Ovary (tissue), 7 donors: ENCODE measurements at regions not wholly inside any gene's neighbourhood (a gene's known extent, or its start where the extent isn't known, plus 50 kb on each side); places are given as distances from the start of the nearest gene placed in this dataset.

ENCODE experiments used
- DNase-seq, 5 donors: peaks; one replicate each; pipeline ENCODE4 v3.0.0-alpha.2; 2019 to 2020
- H3K27ac ChIP-seq, 2 donors: fragments of 200-600 bp; one replicate each; pipeline versions ENCODE4 v1.5.1 to v1.8.0; 2019 to 2022
- H3K27me3 ChIP-seq: fragments of 200-600 bp; one replicate; pipeline ENCODE4 v1.8.0; 2022
- H3K36me3 ChIP-seq: fragments of 200-600 bp; sonication (generic); one replicate; pipeline ENCODE4 v1.5.1; 2019
- H3K4me1 ChIP-seq: one replicate; pipeline ENCODE4 v1.8.1; 2013; ENCODE audit warnings: mild to moderate bottlenecking, moderate library complexity; ENCODE audit not compliant: insufficient read depth
- H3K4me3 ChIP-seq: fragments of 200-600 bp; sonication (generic); one replicate; pipeline ENCODE4 v1.5.1; 2017
- H3K9me3 ChIP-seq, 2 donors: fragments of 200-600 bp in 1 of 2; sonication (generic) in 1 of 2; one replicate each; pipeline versions ENCODE4 v1.5.1 to v1.8.1; 2013 to 2019; ENCODE audit warnings: mild to moderate bottlenecking in 1 of 2, moderate library complexity in 1 of 2
- CTCF ChIP-seq, 3 donors: fragments of 450-650 bp in 2 of 3; fragments of 200-600 bp in 1 of 3; IDR thresholded peaks; one replicate each; pipeline versions ENCODE4 v1.5.1 to v1.8.0; 2016 to 2022; ENCODE audit warnings: antibody characterized with exemption in 3 of 3, mild to moderate bottlenecking in 1 of 3
- EP300 ChIP-seq: sonication (generic); formaldehyde crosslinking; IDR thresholded peaks from one replicate; pipeline ENCODE4 v1.6.1; 2017; ENCODE audit warnings: antibody characterized with exemption
- POLR2A ChIP-seq: fragments of 450-650 bp; IDR thresholded peaks from one replicate; pipeline ENCODE4 v1.6.1; 2017; ENCODE audit warnings: antibody characterized with exemption, mild to moderate bottlenecking, moderate library complexity
- WGBS, 3 donors: extraction: QIAGEN DNeasy Blood & Tissue Kit in 1 of 3; methylation state at CpG; one replicate each; pipeline versions ENCODE4 v1.1.5 to v1.1.7; 2013 to 2017; 5-methylcytosine and 5-hydroxymethylcytosine counted together
- intact Hi-C, 4 donors: fragments of 100-400 bp; cut with DNase I; formaldehyde crosslinking; loops; one replicate each; pipeline versions ENCODE4 v1.11.0 to v1.15.1; 2022 to 2023
- donor health status: DM: no; HTN: no; CAD: no; lungs with moderate emphysema.
- donor health status: DM: no; HTN: no; CAD: no.
- donor health status: Bipolar disorder and iron deficiency.
- donor health status: DM: no; HTN: no; CAD: no.
- donor health status: DM: yes; HTN: yes; CAD: no.

DNA sequence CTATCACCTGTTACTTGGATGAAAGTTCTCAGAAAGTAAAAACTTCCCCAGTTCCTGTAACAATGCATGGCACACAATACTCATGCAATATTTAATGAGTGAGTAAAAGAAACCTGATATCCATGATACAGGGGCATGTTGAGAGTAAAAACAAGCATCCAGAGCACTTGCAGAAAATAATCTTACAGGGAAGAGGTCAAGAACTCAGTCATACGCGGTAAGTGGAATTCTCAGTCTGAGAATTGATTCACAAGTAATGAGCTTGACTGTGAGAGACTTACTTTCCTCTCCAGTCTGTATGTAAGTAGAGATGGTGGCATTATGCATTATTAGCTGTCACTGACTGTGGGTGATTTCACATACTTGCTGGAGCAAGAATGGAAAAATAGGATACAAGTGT is 976.9 kb downstream of the BRINP3 start:
- no peaks in the 10 kb centered on the region for H3K9me3 ChIP-seq
- no peak for DNase-seq
- 70 to 88% (median 80%) methylated on average over 2 of the region's 2 CpGs for WGBS, 3 donors
- intact Hi-C loops, result no loop called here
- no peaks in the 10 kb centered on the region for H3K27me3 ChIP-seq
- H3K4me3 ChIP-seq, result no peak overlapping the region
- H3K4me1 ChIP-seq, result no peaks in the 10 kb centered on the region
- TF ChIP-seq EP300 (no peak), POLR2A (no peak), CTCF (IDR thresholded peaks at IDR 0.05) (no peak)
- no peaks in the 10 kb centered on the region for H3K36me3 ChIP-seq
- no peak overlapping the region for H3K27ac ChIP-seq

GRCh38 chr1:189510827-189511226 is 966.8 kb downstream of the BRINP3 start:
- Histone ChIP-seq H3K36me3 (no peaks in the 10 kb centered on the region), H3K27ac (no peak overlapping the region), H3K4me1 (no peaks in the 10 kb centered on the region), H3K27me3 (no peaks in the 10 kb centered on the region), H3K9me3 (no peaks in the 10 kb centered on the region), H3K4me3 (no peak overlapping the region)
- no peak for DNase-seq
- intact Hi-C loops, result no loop called here
- no peak for TF ChIP-seq CTCF (IDR thresholded peaks at IDR 0.05)
- no peak for TF ChIP-seq EP300
- TF ChIP-seq POLR2A, result no peak

- intact Hi-C loops, result no loop called here
- peak in 1 of 5 donors; percentile 11 for DNase-seq
- 90 to 93% (median 90%) methylated on average over 6 of the region's 6 CpGs for WGBS, 3 donors
- H3K4me3 ChIP-seq, result no peak overlapping the region
- no peaks in the 10 kb centered on the region for H3K27me3 ChIP-seq
- TF ChIP-seq POLR2A (no peak), EP300 (no peak), CTCF (IDR thresholded peaks at IDR 0.05) (no peak)
- no peaks in the 10 kb centered on the region for H3K36me3 ChIP-seq
- no peaks in the 10 kb centered on the region for H3K4me1 ChIP-seq
- no peaks in the 10 kb centered on the region for H3K9me3 ChIP-seq
- no peak overlapping the region for H3K27ac ChIP-seq
Measured at GRCh38 chr1:189513091-189513490, 964.6 kb downstream of the BRINP3 start.

DNA sequence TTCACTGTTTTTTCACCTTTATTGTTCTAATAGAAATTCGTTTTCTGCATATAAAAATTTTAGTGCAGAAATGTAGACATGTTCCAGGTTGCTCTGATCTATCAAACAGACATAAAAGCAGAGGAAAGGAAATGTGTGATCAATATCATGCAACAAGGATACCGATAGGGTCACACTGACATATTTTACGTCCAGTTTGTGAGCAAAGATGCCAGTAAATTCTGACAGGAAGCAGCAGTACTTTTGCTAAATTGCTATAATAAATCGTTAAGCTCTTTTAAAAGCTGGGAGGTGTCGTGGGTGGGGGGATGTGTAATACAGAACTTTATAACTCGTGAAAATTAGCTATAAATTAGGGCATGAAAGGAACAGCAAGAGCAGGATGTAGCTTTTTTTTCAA is 955.2 kb downstream of the BRINP3 start:
- no peak for DNase-seq
- H3K36me3 ChIP-seq, result no peaks in the 10 kb centered on the region
- H3K4me1 ChIP-seq, result no peaks in the 10 kb centered on the region
- no peak overlapping the region for H3K27ac ChIP-seq
- no peaks in the 10 kb centered on the region for H3K27me3 ChIP-seq
- TF ChIP-seq EP300 (no peak), CTCF (IDR thresholded peaks at IDR 0.05) (no peak), POLR2A (no peak)
- intact Hi-C loops, result no loop called here
- 41 to 62% (median 53%) methylated on average over 6 of the region's 6 CpGs for WGBS, 3 donors
- no peaks in the 10 kb centered on the region for H3K9me3 ChIP-seq
- no peak overlapping the region for H3K4me3 ChIP-seq

DNA sequence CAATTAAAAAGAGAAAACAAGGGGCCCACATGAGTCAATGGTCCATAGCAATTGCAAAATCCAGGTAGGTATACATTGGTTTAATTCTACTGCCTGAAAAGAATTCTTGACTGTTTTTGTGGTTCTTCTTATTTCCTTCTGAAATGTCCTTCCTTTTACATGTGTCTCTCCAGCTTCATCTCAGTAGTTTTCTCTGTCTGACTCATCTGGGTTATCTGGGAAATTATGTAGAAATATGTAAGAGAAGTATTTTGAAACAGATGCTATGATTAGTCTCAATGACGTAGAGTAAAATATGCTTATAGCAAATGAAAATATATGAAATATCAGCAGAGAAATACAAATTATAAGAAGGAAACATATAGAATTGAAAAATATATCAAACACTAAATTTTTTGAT is 953.2 kb downstream of the BRINP3 start:
- TF ChIP-seq CTCF (IDR thresholded peaks at IDR 0.05), result no peak
- no peak for TF ChIP-seq POLR2A
- TF ChIP-seq EP300, result no peak
- intact Hi-C loops, result no loop called here
- Histone ChIP-seq H3K27ac (no peak overlapping the region), H3K36me3 (no peaks in the 10 kb centered on the region), H3K27me3 (no peaks in the 10 kb centered on the region), H3K4me1 (no peaks in the 10 kb centered on the region), H3K9me3 (no peaks in the 10 kb centered on the region), H3K4me3 (no peak overlapping the region)
- DNase-seq, result no peak
- WGBS, 3 donors, result 83 to 94% (median 87%) methylated on average over 1 of the region's 1 CpG
